ENCODE measurements at regions not wholly inside any gene's neighbourhood (a gene's known extent, or its start where the extent isn't known, plus 50 kb on each side); places are given as distances from the start of the nearest gene placed in this dataset.
"Not testable (repeated sequence)": the region's sequence is repeated elsewhere in the genome, so short reads cannot be mapped to it uniquely, and the experiment has no call there.

GRCh38 chr3:28575746-28576613 is 227.4 kb upstream of the AZI2 start:
- no peak for DNase-seq

GRCh38 chr3:28576614-28577200 is 228.1 kb upstream of the AZI2 start:
- DNase-seq, result no peak

- no peak for DNase-seq
These were observed 229.4 kb upstream of the AZI2 start for GRCh38 chr3:28577941-28578500.

- DNase-seq, result no peak
These were observed 237.7 kb upstream of the AZI2 start for GRCh38 chr3:28586325-28586724.

GRCh38 chr3:28587723-28588122 is 239.1 kb upstream of the AZI2 start:
- DNase-seq, result no peak

- DNase-seq, result no peak
These were observed 241.6 kb upstream of the AZI2 start for GRCh38 chr3:28590216-28590615.

- no peak for DNase-seq
These were observed 242.2 kb upstream of the AZI2 start for GRCh38 chr3:28590860-28591259.

GRCh38 chr3:28595372-28595771 is 246.7 kb upstream of the AZI2 start:
- DNase-seq, result no peak

GRCh38 chr3:28597452-28597851 is 248.8 kb upstream of the AZI2 start:
- no peak for DNase-seq

GRCh38 chr3:28598165-28598564 is 249.5 kb upstream of the AZI2 start:
- no peak for DNase-seq

- no peak for DNase-seq
These were observed 252.7 kb upstream of the AZI2 start for GRCh38 chr3:28601291-28601690.

GRCh38 chr3:28606283-28606682 is 257.7 kb upstream of the AZI2 start:
- DNase-seq, result no peak

GRCh38 chr3:28612232-28612631 is 263.6 kb upstream of the AZI2 start:
- no peak for DNase-seq

GRCh38 chr3:28613511-28614106 is 265.0 kb upstream of the AZI2 start:
- no peak for DNase-seq

GRCh38 chr3:28615071-28615470 is 266.4 kb upstream of the AZI2 start:
- DNase-seq, result no peak

- no peak for DNase-seq
These were observed 267.3 kb upstream of the AZI2 start for GRCh38 chr3:28615971-28616370.

- no peak for DNase-seq
These were observed 269.2 kb upstream of the AZI2 start for GRCh38 chr3:28617821-28618220.

GRCh38 chr3:28623106-28623505 is 274.5 kb upstream of the AZI2 start:
- DNase-seq, result no peak

- no peak for DNase-seq
These were observed 275.5 kb upstream of the AZI2 start for GRCh38 chr3:28624084-28624483.

- not testable (repeated sequence) for DNase-seq
These were observed 279.2 kb upstream of the AZI2 start for GRCh38 chr3:28627843-28628242.

- no peak for DNase-seq
These were observed 285.4 kb upstream of the AZI2 start for GRCh38 chr3:28634019-28634418.

GRCh38 chr3:28637742-28638141 is 289.1 kb upstream of the AZI2 start:
- no peak for DNase-seq

GRCh38 chr3:28645149-28645548 is 296.5 kb upstream of the AZI2 start:
- no peak for DNase-seq

- DNase-seq, result no peak
These were observed 297.8 kb upstream of the AZI2 start for GRCh38 chr3:28646435-28646834.

Measured in CD4-positive, alpha-beta T cell treated with Interferon gamma for 1 hour (primary cell).